B cell (primary cell): ENCODE measurements at regions not wholly inside any gene's neighbourhood (a gene's known extent, or its start where the extent isn't known, plus 50 kb on each side); places are given as distances from the start of the nearest gene placed in this dataset.
"Not testable (repeated sequence)": the region's sequence is repeated elsewhere in the genome, so short reads cannot be mapped to it uniquely, and the experiment has no call there.

ENCODE experiments used
- ATAC-seq: fragments of 200-7000 bp; cut with Tn5 transposase; one replicate; pipeline ENCODE4 v1.10.0; 2021; ENCODE audit warnings: low read depth, mild to moderate bottlenecking, moderate number of reproducible peaks, moderate library complexity
- CTCF ChIA-PET: fragments of 350-600 bp; sonication (Branson Sonifier 250); formaldehyde crosslinking; loops from one replicate; lab custom pipeline; 2021; ENCODE audit warnings: antibody characterized with exemption, inconsistent platforms; lab: Charles Lee
- POLR2A ChIA-PET: fragments of 350-600 bp; sonication (Branson Sonifier 250); formaldehyde crosslinking; loops from one replicate; lab custom pipeline; 2021; ENCODE audit warnings: antibody characterized with exemption; lab: Charles Lee
- DNase-seq: peaks from one replicate; pipeline ENCODE4 v3.0.0; 2013
- H2AFZ ChIP-seq: 2 replicates; pipeline ENCODE4 v1.6.1; 2012; ENCODE audit warnings: mild to moderate bottlenecking, low read depth, low read length; ENCODE audit not compliant: insufficient read depth, poor library complexity, severe bottlenecking
- H3K27ac ChIP-seq, 2 donors: 1 replicate in 1 of 2; 2 replicates in 1 of 2; pipeline ENCODE4 v1.5.1; 2012 to 2013; ENCODE audit warnings: low read length in 2 of 2, mild to moderate bottlenecking in 2 of 2, moderate library complexity in 1 of 2
- H3K27me3 ChIP-seq, 4 experiments: fragments of 200-600 bp in 1 of 4; sonication (generic) in 1 of 4; replicated peaks in 1 of 4; 1 replicate in 2 of 4; 2 replicates in 2 of 4; pipeline versions ENCODE4 v1.6.1 to v1.7.0; 2013 to 2016; ENCODE audit warnings: low read length in 3 of 4, mild to moderate bottlenecking in 2 of 4, mixed read lengths in 1 of 4, moderate library complexity in 1 of 4; ENCODE audit not compliant: insufficient read depth in 4 of 4, control insufficient read depth in 3 of 4; ENCODE audit errors: control extremely low read depth in 1 of 4
- H3K36me3 ChIP-seq, 2 experiments: replicated peaks in 1 of 2; 1 replicate in 1 of 2; 2 replicates in 1 of 2; pipeline versions ENCODE4 v1.6.1 to v1.7.1; 2013; ENCODE audit warnings: low read length in 1 of 2; ENCODE audit not compliant: insufficient read depth in 2 of 2, control insufficient read depth in 1 of 2; ENCODE audit errors: control extremely low read depth in 1 of 2, extremely low read depth in 1 of 2
- H3K4me1 ChIP-seq, 2 donors: fragments of 200-600 bp in 1 of 2; sonication (generic) in 1 of 2; 1 replicate in 1 of 2; 2 replicates in 1 of 2; pipeline versions ENCODE4 v1.5.1 to v1.6.1; 2013 to 2017; ENCODE audit warnings: low read length in 2 of 2; ENCODE audit not compliant: control insufficient read depth in 2 of 2, insufficient read depth in 2 of 2
- H3K4me2 ChIP-seq: replicated peaks from 2 replicates; pipeline ENCODE3; 2012; ENCODE audit warnings: mild to moderate bottlenecking, low read depth, low read length; ENCODE audit not compliant: poor library complexity, severe bottlenecking
- H3K4me3 ChIP-seq, 5 experiments: fragments of 200-600 bp in 1 of 5; sonication (generic) in 1 of 5; 1 replicate in 3 of 5; 2 replicates in 2 of 5; pipeline versions ENCODE4 v1.5.1 to v1.7.0; 2011 to 2016; ENCODE audit warnings: low read length in 4 of 5, mild to moderate bottlenecking in 4 of 5, low read depth in 2 of 5, control low read depth in 1 of 5, moderate library complexity in 1 of 5; ENCODE audit not compliant: insufficient read depth in 1 of 5; ENCODE audit errors: control extremely low read depth in 1 of 5, extremely low read depth in 1 of 5
- H3K79me2 ChIP-seq: fragments of 200-600 bp; sonication (generic); one replicate; pipeline ENCODE4 v1.6.0; 2016; ENCODE audit warnings: low read length; ENCODE audit not compliant: control insufficient read depth, insufficient read depth
- H3K9ac ChIP-seq: fragments of 200-600 bp; sonication (generic); 2 replicates; pipeline ENCODE4 v1.6.1; 2017; ENCODE audit warnings: mild to moderate bottlenecking, low read length, moderate library complexity
- H3K9me3 ChIP-seq, 3 donors: one replicate each; pipeline versions ENCODE4 v1.6.1 to v1.7.1; 2013; ENCODE audit warnings: low read length in 2 of 3; ENCODE audit not compliant: control insufficient read depth in 2 of 3, insufficient read depth in 1 of 3; ENCODE audit errors: control extremely low read depth in 1 of 3
- H4K20me1 ChIP-seq: 2 replicates; pipeline ENCODE4 v1.6.0; 2012; ENCODE audit warnings: mild to moderate bottlenecking, low read length; ENCODE audit not compliant: insufficient read depth, control insufficient read depth, poor library complexity, severe bottlenecking
- H3K27ac Mint-ChIP-seq: one replicate; pipeline ENCODE4 v1.8.0; 2021; ENCODE audit warnings: mixed read lengths
- H3K27me3 Mint-ChIP-seq: one replicate; pipeline ENCODE4 v1.8.0; 2021; ENCODE audit warnings: mixed read lengths
- H3K4me1 Mint-ChIP-seq: one replicate; pipeline ENCODE4 v1.8.0; 2021; ENCODE audit warnings: mixed read lengths
- H3K4me3 Mint-ChIP-seq: one replicate; pipeline ENCODE4 v1.8.0; 2021; ENCODE audit warnings: mixed read lengths
- H3K9me3 Mint-ChIP-seq: one replicate; pipeline ENCODE4 v1.8.0; 2022; ENCODE audit warnings: mixed read lengths; ENCODE audit not compliant: insufficient read depth
- EZH2 ChIP-seq: IDR thresholded peaks from 2 replicates; pipeline ENCODE4 v1.6.1; 2012; ENCODE audit warnings: borderline replicate concordance, low read depth, mild to moderate bottlenecking, moderate library complexity, low read length; ENCODE audit not compliant: insufficient read depth, poor library complexity, severe bottlenecking
- WGBS: methylation state at CpG from one replicate; pipeline ENCODE4 v1.1.5; 2013; ENCODE audit warnings: missing lambda C conversion rate; ENCODE audit not compliant: insufficient coverage; 5-methylcytosine and 5-hydroxymethylcytosine counted together
- intact Hi-C: fragments of 100-400 bp; cut with micrococcal nuclease; formaldehyde crosslinking; loops from one replicate; pipeline ENCODE4 v1.10.0; 2022
- TF ChIP-seq, protein P1 (sequence below): fragments of 200-600 bp; IDR thresholded peaks from one replicate; pipeline ENCODE4 v1.8.0; 2022; ENCODE audit warnings: antibody characterized with exemption, mild to moderate bottlenecking

GRCh38 chr11:25576320-25576719 is 755.6 kb upstream of the ANO3 start:
- Histone ChIP-seq H3K27me3 (no peaks in the 10 kb centered on the region), H2AFZ (no peak overlapping the region), H4K20me1 (no peaks in the 10 kb centered on the region), H3K4me2 (no peak overlapping the region), H3K27ac (no peak overlapping the region), H3K4me3 (no peak overlapping the region), H3K4me1 (no peaks in the 10 kb centered on the region), H3K36me3 (no peaks in the 10 kb centered on the region), H3K79me2 (no peaks in the 10 kb centered on the region), H3K9ac (no peak overlapping the region), H3K9me3 (no peaks in the 10 kb centered on the region)
- ATAC-seq (no peak), DNase-seq (no peak)
- no peak overlapping the region for H3K27ac Mint-ChIP-seq
- no peaks in the 10 kb centered on the region for H3K27me3 Mint-ChIP-seq
- intact Hi-C loops: no loop called here
- H3K4me3 Mint-ChIP-seq: no peak overlapping the region
- no peaks in the 10 kb centered on the region for H3K9me3 Mint-ChIP-seq
- H3K4me1 Mint-ChIP-seq: no peaks in the 10 kb centered on the region
- ChIA-PET CTCF (no interaction called here), POLR2A (no interaction called here)
- TF ChIP-seq EZH2: no peak
- TF ChIP-seq, protein P1, sequence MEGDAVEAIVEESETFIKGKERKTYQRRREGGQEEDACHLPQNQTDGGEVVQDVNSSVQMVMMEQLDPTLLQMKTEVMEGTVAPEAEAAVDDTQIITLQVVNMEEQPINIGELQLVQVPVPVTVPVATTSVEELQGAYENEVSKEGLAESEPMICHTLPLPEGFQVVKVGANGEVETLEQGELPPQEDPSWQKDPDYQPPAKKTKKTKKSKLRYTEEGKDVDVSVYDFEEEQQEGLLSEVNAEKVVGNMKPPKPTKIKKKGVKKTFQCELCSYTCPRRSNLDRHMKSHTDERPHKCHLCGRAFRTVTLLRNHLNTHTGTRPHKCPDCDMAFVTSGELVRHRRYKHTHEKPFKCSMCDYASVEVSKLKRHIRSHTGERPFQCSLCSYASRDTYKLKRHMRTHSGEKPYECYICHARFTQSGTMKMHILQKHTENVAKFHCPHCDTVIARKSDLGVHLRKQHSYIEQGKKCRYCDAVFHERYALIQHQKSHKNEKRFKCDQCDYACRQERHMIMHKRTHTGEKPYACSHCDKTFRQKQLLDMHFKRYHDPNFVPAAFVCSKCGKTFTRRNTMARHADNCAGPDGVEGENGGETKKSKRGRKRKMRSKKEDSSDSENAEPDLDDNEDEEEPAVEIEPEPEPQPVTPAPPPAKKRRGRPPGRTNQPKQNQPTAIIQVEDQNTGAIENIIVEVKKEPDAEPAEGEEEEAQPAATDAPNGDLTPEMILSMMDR: no peak
- WGBS: no CpG with 5 or more reads among the region's 1 CpG

- intact Hi-C loops: not testable (repeated sequence)
Observed at GRCh38 chr11:25579554-25579953, 752.4 kb upstream of the ANO3 start.

More at GRCh38 chr11:25579554-25579953, 752.4 kb upstream of the ANO3 start:
- H3K79me2 ChIP-seq, CTCF ChIA-PET, H3K9me3 ChIP-seq, H3K4me1 ChIP-seq, H3K27ac ChIP-seq, H3K4me2 ChIP-seq, H3K4me1 Mint-ChIP-seq, DNase-seq, H3K27ac Mint-ChIP-seq, H3K36me3 ChIP-seq, H2AFZ ChIP-seq, H3K4me3 ChIP-seq, H3K27me3 ChIP-seq, ATAC-seq, POLR2A ChIA-PET, H3K4me3 Mint-ChIP-seq, H3K9ac ChIP-seq, H3K9me3 Mint-ChIP-seq, H4K20me1 ChIP-seq, H3K27me3 Mint-ChIP-seq: not testable (repeated sequence)
- WGBS: 83% methylated on average over 1 of the region's 2 CpGs
